Osteoblast (primary cell): ENCODE measurements at regions not wholly inside any gene's neighbourhood (a gene's known extent, or its start where the extent isn't known, plus 50 kb on each side); places are given as distances from the start of the nearest gene placed in this dataset.

Source experiments
- DNase-seq: peaks from one replicate; pipeline ENCODE4 v3.0.0; 2011; ENCODE audit warnings: low spot score, mixed read lengths; ENCODE audit not compliant: insufficient read length; ENCODE audit errors: missing footprints
- H2AFZ ChIP-seq: 2 replicates; pipeline ENCODE4 v1.6.0; 2011; ENCODE audit warnings: mild to moderate bottlenecking, low read length
- H3K27ac ChIP-seq: 2 replicates; pipeline ENCODE4 v1.5.1; 2011; ENCODE audit warnings: mild to moderate bottlenecking, low read depth, low read length, moderate library complexity
- H3K27me3 ChIP-seq: 2 replicates; pipeline ENCODE4 v1.6.0; 2012; ENCODE audit warnings: mild to moderate bottlenecking, control low read depth, inconsistent platforms, low read length, moderate library complexity; ENCODE audit not compliant: insufficient read depth
- H3K36me3 ChIP-seq: 2 replicates; pipeline ENCODE4 v1.5.1; 2011; ENCODE audit warnings: mild to moderate bottlenecking, low read length, control low read depth, moderate library complexity; ENCODE audit not compliant: insufficient read depth
- H3K4me1 ChIP-seq: 2 replicates; pipeline ENCODE4 v1.5.1; 2011; ENCODE audit warnings: mild to moderate bottlenecking, low read length, control low read depth, moderate library complexity; ENCODE audit not compliant: insufficient read depth
- H3K4me2 ChIP-seq: 2 replicates; pipeline ENCODE4 v1.6.0; 2011; ENCODE audit warnings: mild to moderate bottlenecking, low read length; ENCODE audit not compliant: insufficient read depth
- H3K4me3 ChIP-seq: fragments of 200-600 bp; sonication (generic); 3 replicates; pipeline ENCODE4 v1.5.1; 2012; ENCODE audit warnings: mild to moderate bottlenecking, low read length, inconsistent platforms; ENCODE audit not compliant: insufficient read depth
- H3K79me2 ChIP-seq: 2 replicates; pipeline ENCODE4 v1.6.0; 2012; ENCODE audit warnings: mild to moderate bottlenecking, low read length, control low read depth, inconsistent platforms; ENCODE audit not compliant: insufficient read depth
- H3K9me3 ChIP-seq: 2 replicates; pipeline ENCODE4 v1.5.1; 2011; ENCODE audit warnings: low read depth, low read length, control low read depth
- H4K20me1 ChIP-seq: 2 replicates; pipeline ENCODE4 v1.6.0; 2012; ENCODE audit warnings: mild to moderate bottlenecking, low read length, control low read depth; ENCODE audit not compliant: insufficient read depth
- TF ChIP-seq, protein P1 (sequence below): IDR thresholded peaks from 2 replicates; pipeline ENCODE4 v1.5.1; 2011; ENCODE audit warnings: mild to moderate bottlenecking, low read depth, low read length, moderate library complexity; ENCODE audit errors: extremely low read depth

DNA sequence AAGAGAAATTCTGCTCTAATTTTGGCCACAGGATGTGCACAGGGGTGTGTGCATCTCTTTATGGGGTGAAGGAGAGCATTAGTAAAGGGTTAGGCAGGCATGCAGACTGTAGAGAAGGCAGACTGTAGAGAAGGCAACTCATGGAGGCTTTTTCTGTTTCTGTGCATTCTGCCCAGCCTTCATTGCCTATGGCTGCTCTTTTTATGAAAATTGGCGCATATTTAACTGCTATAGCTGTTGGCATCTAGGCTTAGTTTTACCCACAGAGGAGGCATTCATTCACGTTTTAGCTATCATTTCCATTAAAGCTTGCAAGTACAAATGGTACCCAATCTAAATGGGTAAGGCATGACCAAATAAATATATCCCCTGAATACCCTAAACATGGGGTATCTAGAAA is 286.8 kb upstream of the ID4 start:
- Histone ChIP-seq H3K27me3 (no peaks in the 10 kb centered on the region), H3K79me2 (no peaks in the 10 kb centered on the region), H3K4me1 (no peaks in the 10 kb centered on the region), H2AFZ (no peak overlapping the region), H4K20me1 (no peaks in the 10 kb centered on the region), H3K4me2 (no peak overlapping the region), H3K27ac (no peak overlapping the region), H3K9me3 (no peaks in the 10 kb centered on the region), H3K4me3 (no peak overlapping the region), H3K36me3 (no peaks in the 10 kb centered on the region)
- TF ChIP-seq, protein P1, sequence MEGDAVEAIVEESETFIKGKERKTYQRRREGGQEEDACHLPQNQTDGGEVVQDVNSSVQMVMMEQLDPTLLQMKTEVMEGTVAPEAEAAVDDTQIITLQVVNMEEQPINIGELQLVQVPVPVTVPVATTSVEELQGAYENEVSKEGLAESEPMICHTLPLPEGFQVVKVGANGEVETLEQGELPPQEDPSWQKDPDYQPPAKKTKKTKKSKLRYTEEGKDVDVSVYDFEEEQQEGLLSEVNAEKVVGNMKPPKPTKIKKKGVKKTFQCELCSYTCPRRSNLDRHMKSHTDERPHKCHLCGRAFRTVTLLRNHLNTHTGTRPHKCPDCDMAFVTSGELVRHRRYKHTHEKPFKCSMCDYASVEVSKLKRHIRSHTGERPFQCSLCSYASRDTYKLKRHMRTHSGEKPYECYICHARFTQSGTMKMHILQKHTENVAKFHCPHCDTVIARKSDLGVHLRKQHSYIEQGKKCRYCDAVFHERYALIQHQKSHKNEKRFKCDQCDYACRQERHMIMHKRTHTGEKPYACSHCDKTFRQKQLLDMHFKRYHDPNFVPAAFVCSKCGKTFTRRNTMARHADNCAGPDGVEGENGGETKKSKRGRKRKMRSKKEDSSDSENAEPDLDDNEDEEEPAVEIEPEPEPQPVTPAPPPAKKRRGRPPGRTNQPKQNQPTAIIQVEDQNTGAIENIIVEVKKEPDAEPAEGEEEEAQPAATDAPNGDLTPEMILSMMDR, result no peak
- no peak for DNase-seq

DNA sequence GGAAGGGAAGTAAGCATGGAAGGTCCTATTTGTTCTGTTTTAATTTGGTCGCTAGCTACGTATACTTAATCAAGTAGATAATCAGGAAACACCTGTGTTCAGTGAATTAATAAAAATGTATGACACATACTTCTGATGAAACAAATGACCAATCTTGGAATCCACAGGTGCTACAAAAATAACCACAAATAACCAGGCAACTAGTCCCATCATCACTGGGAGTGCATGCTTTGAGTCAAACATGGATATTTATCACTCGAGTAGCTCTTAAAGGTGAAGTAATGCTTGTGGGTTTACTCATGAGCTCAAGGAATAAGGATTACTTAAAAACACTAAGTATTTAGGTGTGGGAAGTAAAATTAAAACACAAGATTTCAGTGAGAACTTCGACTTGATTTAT is 285.6 kb upstream of the ID4 start:
- TF ChIP-seq, protein P1, result no peak
- Histone ChIP-seq H3K9me3 (no peaks in the 10 kb centered on the region), H3K27me3 (no peaks in the 10 kb centered on the region), H3K36me3 (no peaks in the 10 kb centered on the region), H3K4me2 (no peak overlapping the region), H2AFZ (no peak overlapping the region), H3K4me1 (no peaks in the 10 kb centered on the region), H4K20me1 (no peaks in the 10 kb centered on the region), H3K4me3 (no peak overlapping the region), H3K79me2 (no peaks in the 10 kb centered on the region), H3K27ac (no peak overlapping the region)
- no peak for DNase-seq

DNA sequence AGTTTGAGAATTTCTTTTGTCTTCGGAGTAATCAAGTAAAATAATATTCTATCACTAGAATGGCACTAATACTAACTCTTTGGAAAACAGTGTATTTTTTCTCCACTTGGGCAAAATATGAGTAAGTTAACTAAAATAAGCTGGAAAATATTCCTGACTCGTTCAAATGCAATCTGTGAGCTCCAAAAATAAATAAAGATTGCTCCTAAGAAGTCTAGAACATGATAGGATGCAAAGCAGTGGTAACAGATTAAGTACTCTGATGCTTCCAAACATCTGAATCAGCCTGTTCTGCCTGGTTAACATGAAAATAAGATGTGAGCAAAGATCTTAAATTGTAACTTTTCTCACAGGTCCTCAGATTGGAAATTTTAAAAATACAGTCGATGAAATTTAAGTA is 285.1 kb upstream of the ID4 start:
- no peak overlapping the region for H2AFZ ChIP-seq
- H3K27ac ChIP-seq, result no peak overlapping the region
- H3K36me3 ChIP-seq, result no peaks in the 10 kb centered on the region
- H3K79me2 ChIP-seq, result no peaks in the 10 kb centered on the region
- H3K9me3 ChIP-seq, result no peaks in the 10 kb centered on the region
- TF ChIP-seq, protein P1, result no peak
- no peaks in the 10 kb centered on the region for H4K20me1 ChIP-seq
- H3K4me3 ChIP-seq, result no peak overlapping the region
- no peak overlapping the region for H3K4me2 ChIP-seq
- H3K27me3 ChIP-seq, result no peaks in the 10 kb centered on the region
- no peak for DNase-seq
- no peaks in the 10 kb centered on the region for H3K4me1 ChIP-seq

DNA sequence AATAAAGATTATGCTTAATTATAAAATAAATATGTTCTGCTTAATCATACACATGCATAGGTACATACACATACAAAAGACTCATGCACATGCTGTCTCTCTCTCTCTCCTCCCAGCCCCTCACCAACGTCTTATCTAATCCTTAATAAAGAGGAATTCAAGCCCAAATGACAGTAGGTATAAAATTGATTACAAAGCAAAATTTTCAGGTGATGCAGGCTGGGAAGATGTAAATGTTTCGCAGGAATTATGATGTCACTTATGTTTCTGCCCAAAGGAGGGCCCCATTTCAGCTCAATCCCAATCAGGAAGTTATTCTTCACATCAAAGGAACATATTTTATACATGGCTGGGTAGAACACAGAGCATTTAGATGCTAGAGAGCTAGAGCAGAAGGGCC is 284.6 kb upstream of the ID4 start:
- no peaks in the 10 kb centered on the region for H3K9me3 ChIP-seq
- H2AFZ ChIP-seq, result no peak overlapping the region
- H4K20me1 ChIP-seq, result no peaks in the 10 kb centered on the region
- H3K4me1 ChIP-seq, result no peaks in the 10 kb centered on the region
- H3K79me2 ChIP-seq, result no peaks in the 10 kb centered on the region
- no peak overlapping the region for H3K4me3 ChIP-seq
- no peak for DNase-seq
- H3K27me3 ChIP-seq, result no peaks in the 10 kb centered on the region
- no peak overlapping the region for H3K27ac ChIP-seq
- H3K36me3 ChIP-seq, result no peaks in the 10 kb centered on the region
- TF ChIP-seq, protein P1, result no peak
- no peak overlapping the region for H3K4me2 ChIP-seq
